Mucosa of descending colon (tissue), 3 donors: ENCODE measurements at regions not wholly inside any gene's neighbourhood (a gene's known extent, or its start where the extent isn't known, plus 50 kb on each side); places are given as distances from the start of the nearest gene placed in this dataset.
"Not testable (repeated sequence)": the region's sequence is repeated elsewhere in the genome, so short reads cannot be mapped to it uniquely, and the experiment has no call there.

Experiments used
- ATAC-seq: fragments of 200-7000 bp; cut with Tn5 transposase; one replicate; pipeline ENCODE4 v1.9.1; 2020; ENCODE audit warnings: mild to moderate bottlenecking, moderate library complexity
- DNase-seq, 3 donors: peaks; one replicate each; pipeline ENCODE4 v3.0.0-alpha.2; 2020
- H3K36me3 ChIP-seq: fragments of 200-600 bp; one replicate; pipeline ENCODE4 v1.8.0; 2021; ENCODE audit warnings: low read depth, mild to moderate bottlenecking
- H3K4me1 ChIP-seq: fragments of 200-600 bp; one replicate; pipeline ENCODE4 v1.8.0; 2021; ENCODE audit warnings: low read depth, mild to moderate bottlenecking
- H3K4me3 ChIP-seq: fragments of 200-600 bp; one replicate; pipeline ENCODE4 v1.8.0; 2021; ENCODE audit warnings: mild to moderate bottlenecking
- H3K9me3 ChIP-seq: fragments of 200-600 bp; one replicate; pipeline ENCODE4 v1.8.0; 2021; ENCODE audit warnings: mild to moderate bottlenecking
- intact Hi-C, 2 donors: fragments of 100-400 bp; cut with DNase I in 1 of 2; cut with micrococcal nuclease in 1 of 2; formaldehyde crosslinking; loops; one replicate each; pipeline versions ENCODE4 v1.11.0 to v1.11.1; 2022; cut with DNase I, micrococcal nuclease
- TF ChIP-seq, protein P1 (sequence below): fragments of 200-600 bp; IDR thresholded peaks from one replicate; pipeline ENCODE4 v1.8.0; 2022; ENCODE audit warnings: antibody characterized with exemption, mild to moderate bottlenecking
- donor health status: DM: no; HTN: no; CAD: no; lungs with moderate emphysema.
- donor health status: DM: no; HTN: no; CAD: no.
- donor health status: DM: no; HTN: yes; CAD: no.

DNA sequence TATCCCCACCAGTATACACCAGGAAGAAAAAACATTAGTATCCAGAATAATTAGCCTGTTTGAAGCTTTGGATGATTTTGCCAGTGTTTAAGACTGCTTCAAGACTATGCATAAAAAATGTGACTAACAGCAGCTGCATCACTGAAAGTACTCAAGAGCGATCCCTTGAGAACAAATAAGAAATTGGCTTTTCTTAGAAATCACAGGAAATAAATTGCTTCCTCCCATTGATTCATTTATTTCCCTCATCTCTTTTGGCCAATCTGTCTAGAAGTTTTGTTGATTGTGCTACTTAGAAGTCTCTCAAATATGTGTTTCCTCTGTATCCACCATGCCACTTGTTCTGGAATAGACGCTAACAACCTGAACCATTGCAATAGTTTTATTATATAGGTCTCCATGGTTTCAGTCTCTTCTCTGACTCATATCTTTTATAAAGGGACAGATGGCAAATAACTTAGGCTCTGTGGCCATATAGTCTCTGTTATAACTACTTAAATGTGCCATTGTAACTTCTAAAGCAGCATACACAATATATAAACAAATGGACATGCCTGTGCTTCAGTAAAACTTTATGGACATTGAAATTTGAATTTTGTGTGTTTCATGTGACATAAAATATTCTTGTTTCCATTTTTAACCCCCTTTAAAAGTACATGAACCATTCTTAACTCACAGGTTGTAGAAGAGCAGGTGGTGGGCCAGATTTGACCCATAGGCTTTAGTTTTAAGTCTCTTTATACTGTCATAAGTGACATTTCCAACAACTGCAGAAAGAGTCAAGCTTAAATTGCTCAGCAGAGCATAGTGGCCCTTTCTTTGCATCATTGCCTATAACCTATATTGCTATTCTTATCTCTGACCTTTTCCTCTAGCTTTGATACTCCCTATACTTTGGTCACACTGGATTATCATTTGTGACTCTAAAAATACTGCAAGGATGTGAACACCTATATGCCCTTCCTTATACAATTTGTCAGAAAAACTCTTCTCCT, 123.9 kb downstream of the MC4R start:
- H3K4me1 ChIP-seq: no peaks in the 10 kb centered on the region
- no peak overlapping the region for H3K4me3 ChIP-seq
- no peaks in the 10 kb centered on the region for H3K9me3 ChIP-seq
- intact Hi-C loops: no loop called here
- TF ChIP-seq, protein P1, sequence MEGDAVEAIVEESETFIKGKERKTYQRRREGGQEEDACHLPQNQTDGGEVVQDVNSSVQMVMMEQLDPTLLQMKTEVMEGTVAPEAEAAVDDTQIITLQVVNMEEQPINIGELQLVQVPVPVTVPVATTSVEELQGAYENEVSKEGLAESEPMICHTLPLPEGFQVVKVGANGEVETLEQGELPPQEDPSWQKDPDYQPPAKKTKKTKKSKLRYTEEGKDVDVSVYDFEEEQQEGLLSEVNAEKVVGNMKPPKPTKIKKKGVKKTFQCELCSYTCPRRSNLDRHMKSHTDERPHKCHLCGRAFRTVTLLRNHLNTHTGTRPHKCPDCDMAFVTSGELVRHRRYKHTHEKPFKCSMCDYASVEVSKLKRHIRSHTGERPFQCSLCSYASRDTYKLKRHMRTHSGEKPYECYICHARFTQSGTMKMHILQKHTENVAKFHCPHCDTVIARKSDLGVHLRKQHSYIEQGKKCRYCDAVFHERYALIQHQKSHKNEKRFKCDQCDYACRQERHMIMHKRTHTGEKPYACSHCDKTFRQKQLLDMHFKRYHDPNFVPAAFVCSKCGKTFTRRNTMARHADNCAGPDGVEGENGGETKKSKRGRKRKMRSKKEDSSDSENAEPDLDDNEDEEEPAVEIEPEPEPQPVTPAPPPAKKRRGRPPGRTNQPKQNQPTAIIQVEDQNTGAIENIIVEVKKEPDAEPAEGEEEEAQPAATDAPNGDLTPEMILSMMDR: no peak
- ATAC-seq: peak; percentile 59
- H3K36me3 ChIP-seq: no peaks in the 10 kb centered on the region
- no peak for DNase-seq

DNA sequence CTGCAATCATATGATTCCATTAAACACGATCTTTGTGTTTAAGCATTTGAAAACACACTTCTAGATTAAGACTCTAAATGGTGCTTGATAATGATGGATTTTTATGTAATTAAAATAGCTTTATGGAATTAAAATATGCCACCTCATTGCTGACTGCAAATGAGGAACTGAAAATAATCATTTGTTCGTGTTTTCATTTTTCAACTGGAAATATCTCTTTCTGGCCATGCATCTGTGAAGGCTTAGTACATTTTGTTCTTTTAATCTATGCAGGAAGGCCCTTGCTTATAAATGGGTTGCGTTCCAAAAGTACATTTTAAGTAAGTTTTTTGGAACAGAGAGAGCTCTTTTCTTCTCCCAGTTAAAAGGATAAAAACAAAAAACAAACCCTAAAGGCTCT, 125.5 kb downstream of the MC4R start:
- Histone ChIP-seq H3K4me3 (no peak overlapping the region), H3K9me3 (no peaks in the 10 kb centered on the region), H3K36me3 (no peaks in the 10 kb centered on the region), H3K4me1 (no peaks in the 10 kb centered on the region)
- no peak for DNase-seq
- intact Hi-C loops: no loop called here
- ATAC-seq: no peak
- TF ChIP-seq, protein P1: no peak

DNA sequence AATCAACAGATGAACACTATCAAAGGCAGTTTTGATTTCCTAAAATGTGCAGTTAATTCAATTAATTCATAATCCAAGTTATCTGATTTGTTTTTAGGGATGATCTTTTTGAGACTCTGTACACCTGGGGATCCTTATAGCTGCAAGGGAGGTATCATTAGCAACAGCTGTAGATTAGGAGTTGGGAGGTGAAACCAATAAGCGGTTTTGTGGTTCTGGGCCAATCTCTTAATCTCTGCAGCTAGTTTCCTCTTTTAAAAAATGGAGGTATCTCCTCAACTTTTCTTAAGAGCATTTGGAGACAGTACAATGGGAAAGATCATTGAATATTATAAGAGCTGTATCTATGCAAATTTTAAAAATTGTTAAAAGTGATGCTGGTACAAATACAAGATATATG, 126.0 kb downstream of the MC4R start:
- no peak overlapping the region for H3K4me3 ChIP-seq
- no peaks in the 10 kb centered on the region for H3K9me3 ChIP-seq
- intact Hi-C loops: no loop called here
- DNase-seq: no peak
- TF ChIP-seq, protein P1: no peak
- H3K4me1 ChIP-seq: no peaks in the 10 kb centered on the region
- no peaks in the 10 kb centered on the region for H3K36me3 ChIP-seq
- no peak for ATAC-seq

DNA sequence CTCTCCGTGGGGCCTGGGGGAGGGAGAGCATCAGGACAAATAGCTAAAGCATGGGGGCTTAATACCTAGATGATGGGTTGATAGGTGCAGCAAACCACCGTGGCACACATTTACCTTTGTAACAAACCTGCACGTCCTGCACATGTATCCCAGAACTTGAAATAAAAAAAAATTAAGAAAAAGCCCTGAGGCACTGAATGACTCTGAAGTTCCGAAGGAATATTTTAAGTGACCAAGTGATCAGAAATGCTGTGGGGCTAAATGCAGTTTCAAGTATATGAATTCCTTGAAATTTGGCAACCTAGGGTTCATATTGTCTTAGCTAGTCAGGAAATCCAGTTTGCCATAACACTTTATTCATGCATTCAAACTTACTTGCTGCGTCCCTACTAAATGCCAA, 127.5 kb downstream of the MC4R start:
- DNase-seq: no peak
- TF ChIP-seq, protein P1: no peak
- no peaks in the 10 kb centered on the region for H3K4me1 ChIP-seq
- H3K4me3 ChIP-seq: no peak overlapping the region
- H3K36me3 ChIP-seq: no peaks in the 10 kb centered on the region
- intact Hi-C loops: no loop called here
- no peak for ATAC-seq
- H3K9me3 ChIP-seq: no peaks in the 10 kb centered on the region

DNA sequence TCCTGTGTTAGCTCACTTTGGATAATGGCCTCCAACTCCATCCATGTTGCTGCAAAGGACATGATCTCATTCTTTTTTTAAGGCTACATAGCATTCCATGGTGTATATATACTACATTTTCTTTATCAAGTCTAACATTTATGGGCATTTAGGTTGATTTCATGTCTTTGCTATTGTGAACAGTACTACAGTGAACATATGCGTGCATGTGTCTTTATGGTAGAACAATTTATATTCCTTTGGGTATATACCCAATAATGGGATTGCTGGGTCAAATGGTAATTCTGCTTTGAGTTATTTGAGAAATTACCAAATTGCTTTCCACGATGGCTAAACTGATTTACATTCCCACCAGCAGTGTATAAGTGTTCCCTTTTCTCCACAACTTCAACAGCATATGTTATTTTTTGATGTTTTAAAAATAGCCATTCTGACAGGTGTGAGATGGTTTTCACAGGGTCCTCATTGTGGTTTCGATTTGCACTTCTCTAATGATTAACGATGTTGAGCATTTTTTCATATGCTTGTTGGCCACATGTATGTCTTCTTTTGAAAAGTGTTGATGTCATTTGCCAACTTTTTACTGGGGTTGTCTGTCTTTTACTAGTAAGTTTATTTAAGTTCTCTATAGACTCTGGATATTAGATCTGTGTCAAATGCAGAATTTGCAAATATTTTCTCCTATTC, 133.4 kb downstream of the MC4R start:
- ATAC-seq, H3K36me3 ChIP-seq, DNase-seq, H3K9me3 ChIP-seq, H3K4me1 ChIP-seq, H3K4me3 ChIP-seq: not testable (repeated sequence)
- intact Hi-C loops: loop anchor here in 1 of 2 donors (10.0 kb wide), 1 partner anchor 56 kb away; no protein-coding TSS in a partner anchor

DNA sequence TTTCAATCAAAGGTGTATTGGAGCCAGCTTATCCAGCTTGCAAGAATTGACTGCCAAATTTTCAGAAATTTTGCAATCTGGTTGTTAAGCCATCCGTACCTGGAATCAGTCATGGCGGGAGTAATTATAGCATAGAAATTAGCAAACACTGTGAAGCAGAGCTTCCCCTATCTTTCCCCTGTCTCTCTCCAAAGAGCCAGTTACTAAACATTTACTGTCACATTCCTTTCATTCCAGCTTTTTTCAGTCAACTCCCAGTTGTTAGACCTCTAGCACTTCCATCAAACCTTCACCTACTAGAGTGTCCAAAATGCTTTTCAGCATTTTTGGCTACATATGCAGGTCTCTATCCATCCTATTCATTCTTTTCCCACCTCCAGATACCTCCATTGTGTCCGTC, 137.4 kb downstream of the MC4R start:
- no peak for ATAC-seq
- H3K4me1 ChIP-seq: no peaks in the 10 kb centered on the region
- intact Hi-C loops: loop anchor here in 1 of 2 donors (10.0 kb wide), 1 partner anchor 60 kb away; no protein-coding TSS in a partner anchor
- no peaks in the 10 kb centered on the region for H3K9me3 ChIP-seq
- DNase-seq: no peak
- TF ChIP-seq, protein P1: no peak
- no peak overlapping the region for H3K4me3 ChIP-seq
- no peaks in the 10 kb centered on the region for H3K36me3 ChIP-seq
